ENCODE measurements at regions not wholly inside any gene's neighbourhood (a gene's known extent, or its start where the extent isn't known, plus 50 kb on each side); places are given as distances from the start of the nearest gene placed in this dataset.

DNA sequence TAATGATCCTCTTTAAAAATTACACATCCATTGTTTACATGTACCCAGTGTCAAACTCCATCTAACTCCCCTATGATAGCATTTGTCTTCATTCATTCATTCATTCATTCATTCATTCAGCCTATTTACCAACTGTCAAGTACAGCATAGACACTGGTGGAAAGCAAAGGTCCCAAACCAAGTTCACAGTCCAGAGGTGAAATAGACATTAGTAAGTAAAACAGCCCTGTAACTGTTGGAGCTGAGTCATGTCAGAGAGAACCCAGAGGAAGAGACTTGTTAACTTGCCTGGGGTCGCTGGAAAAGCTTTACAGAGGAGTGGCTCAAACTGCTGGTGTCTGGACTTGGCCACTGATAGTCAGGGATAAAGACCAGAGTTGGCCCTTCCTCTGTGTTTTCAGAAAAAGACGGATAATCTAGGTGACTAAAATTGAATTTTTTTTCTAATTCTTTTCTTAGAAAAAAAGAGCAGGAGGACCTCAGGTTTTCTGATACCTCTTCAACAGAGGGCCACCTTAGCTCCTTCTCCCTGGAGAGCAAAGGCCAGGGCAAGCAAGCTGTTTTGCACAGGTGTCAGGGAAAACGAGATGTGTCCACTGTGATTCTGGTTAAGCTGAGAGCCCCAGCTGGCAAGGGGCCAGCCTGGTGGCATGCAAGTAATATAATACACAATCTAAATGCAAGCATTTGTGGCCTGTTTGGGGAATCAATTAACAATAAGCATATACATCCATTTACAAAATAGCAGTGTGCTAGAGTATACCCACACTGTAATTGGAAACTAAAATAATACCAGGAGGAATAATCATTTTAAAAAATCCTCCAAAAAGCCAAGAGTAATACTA is 96.7 kb upstream of the SLC14A2 start:
- TF ChIP-seq CTCF (IDR thresholded peaks at IDR 0.05), result no peak
- no peak for TF ChIP-seq EP300 (IDR thresholded peaks at IDR 0.05; ENCODE audit: low read depth)
- TF ChIP-seq POLR2A (IDR thresholded peaks at IDR 0.05), result no peak

Data from transverse colon (tissue), 3 donors.